ENCODE measurements at regions not wholly inside any gene's neighbourhood (a gene's known extent, or its start where the extent isn't known, plus 50 kb on each side); places are given as distances from the start of the nearest gene placed in this dataset.
"Not testable (repeated sequence)": the region's sequence is repeated elsewhere in the genome, so short reads cannot be mapped to it uniquely, and the experiment has no call there.

DNA sequence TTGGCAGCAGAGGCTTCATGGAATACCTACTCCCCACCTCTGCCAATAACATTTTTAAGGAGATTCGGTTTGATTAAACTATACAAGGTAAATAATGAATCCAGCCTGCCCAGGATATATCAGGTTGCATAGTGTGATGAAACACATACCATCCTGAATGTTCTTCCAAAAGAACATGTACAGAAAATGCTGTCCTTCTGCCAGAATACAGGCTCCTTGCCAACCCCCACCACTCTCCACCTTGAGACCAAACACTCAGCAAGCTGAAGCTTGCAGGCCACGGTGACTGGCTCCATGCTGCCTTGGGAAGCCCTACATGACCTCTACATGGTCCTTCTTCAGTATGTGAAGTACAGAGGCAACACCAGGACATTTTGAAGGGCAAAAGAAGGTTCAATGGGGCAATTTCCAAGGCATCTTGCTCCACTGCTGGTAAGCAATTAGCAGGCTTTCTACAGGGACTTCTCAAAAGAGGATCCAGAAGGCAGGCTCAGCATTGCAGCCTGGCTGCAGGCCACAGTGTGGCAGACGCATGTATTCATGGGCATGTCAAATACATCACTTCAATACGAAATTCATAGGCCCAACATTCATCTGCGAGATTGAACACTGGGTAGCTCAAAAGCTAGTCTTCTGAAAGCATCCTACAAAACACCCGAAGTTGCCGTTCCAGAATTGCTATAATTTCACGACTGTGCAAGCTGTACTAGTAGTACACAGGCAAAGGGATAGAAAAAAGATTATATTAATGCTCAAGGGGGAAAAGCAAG lies 62.4 kb upstream of the SERP2 start:
- DNase-seq: peak; percentile 31

DNA sequence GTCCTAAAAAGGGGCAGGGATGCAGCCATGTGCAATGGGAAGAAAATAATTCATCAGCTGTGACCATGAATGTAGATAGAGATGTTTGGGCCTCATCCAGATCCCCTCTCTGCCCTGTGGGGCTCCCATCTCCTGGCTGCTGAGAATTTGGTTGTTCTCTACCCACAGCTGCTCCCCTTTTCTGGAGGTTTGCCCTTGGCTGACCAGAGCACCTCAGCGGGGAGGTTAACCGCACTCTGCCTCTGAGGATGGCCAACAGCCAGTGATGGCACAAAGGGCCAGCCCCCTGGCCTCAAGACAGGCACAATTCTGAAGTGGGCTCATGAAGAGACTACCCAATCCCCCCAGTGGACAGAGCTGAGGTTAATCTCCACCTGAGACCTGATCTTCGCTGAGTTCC lies 61.5 kb upstream of the SERP2 start:
- no peak for DNase-seq

- peak; percentile 81 for DNase-seq
Measured at GRCh38 chr13:44312834-44313551, 60.6 kb upstream of the SERP2 start.

DNA sequence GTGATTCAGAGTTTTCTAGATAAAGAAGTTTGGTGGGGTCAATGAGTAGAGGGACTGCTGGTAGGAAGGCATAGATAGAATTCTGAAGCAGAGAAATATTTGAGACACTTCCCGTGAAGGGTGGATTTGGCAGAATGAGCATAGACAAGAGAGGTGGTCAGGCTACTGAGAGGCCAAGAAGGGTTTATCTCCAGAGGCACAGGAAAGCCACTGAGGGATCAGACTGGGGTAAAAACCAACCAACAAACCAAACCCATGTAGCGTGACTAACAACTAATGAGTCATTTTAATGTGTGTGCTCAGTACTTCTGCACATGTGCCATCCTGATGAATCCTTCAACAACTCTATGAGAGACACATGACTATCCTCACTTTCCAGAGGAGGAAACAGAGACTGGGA lies 60.0 kb upstream of the SERP2 start:
- peak; percentile 84 for DNase-seq

DNA sequence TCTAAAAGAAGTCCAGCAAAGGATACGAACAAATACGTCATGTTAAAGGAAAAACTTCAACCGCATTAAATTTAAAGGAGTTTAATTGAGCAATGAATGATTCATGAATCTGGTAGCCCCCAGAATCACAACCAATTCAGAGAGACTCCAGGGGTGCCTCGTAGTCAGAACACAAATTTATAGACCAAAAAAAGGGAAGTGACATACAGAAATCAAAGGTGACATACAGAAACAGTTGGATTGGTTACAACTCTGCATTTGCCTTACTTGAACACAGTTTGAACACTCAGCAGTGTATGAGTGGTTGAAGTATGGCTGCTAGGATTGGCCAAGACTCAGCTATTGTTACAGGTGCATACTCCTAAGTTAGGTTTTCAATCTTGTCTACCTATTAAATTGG lies 59.5 kb upstream of the SERP2 start:
- not testable (repeated sequence) for DNase-seq

DNA sequence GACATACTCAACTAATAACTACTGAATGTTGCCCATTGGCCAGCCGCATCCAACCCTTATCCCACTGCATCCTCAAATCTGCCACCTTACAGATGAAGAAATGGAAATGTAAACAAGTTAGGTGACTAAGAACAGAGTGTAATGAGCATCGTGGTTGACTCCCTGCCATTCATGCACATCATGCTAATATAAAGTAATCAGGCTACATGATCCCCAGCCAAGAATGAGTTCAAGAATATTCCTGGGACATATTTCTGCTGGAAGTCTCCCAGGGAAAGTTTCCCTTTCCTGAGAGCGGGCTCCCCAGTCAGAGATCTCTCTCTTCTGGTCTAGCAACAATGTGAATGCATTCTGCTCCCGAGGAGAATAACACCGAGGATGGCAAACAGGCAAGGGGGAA lies 55.9 kb upstream of the SERP2 start:
- DNase-seq: no peak

DNA sequence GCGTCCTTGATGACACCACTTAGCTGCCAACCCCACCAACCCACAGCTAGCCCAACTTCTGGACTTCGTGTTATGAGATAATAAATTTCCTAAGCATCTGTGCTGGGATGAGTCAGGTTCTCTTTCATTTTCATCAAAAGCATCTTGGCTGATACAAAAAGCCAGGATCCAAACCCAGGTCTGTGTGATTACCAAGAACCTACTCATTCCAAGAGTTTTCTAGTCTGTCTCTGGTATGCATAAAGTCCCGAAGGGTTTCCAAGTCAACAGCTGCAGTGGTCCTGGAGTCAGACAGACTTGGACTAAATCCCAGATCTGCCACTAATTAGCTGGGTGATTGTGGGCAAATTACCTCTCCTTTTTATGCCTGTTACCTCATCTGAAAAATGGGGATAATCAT lies 55.5 kb upstream of the SERP2 start:
- DNase-seq: no peak

GRCh38 chr13:44320611-44321010 lies 53.0 kb upstream of the SERP2 start:
- no peak for DNase-seq

DNA sequence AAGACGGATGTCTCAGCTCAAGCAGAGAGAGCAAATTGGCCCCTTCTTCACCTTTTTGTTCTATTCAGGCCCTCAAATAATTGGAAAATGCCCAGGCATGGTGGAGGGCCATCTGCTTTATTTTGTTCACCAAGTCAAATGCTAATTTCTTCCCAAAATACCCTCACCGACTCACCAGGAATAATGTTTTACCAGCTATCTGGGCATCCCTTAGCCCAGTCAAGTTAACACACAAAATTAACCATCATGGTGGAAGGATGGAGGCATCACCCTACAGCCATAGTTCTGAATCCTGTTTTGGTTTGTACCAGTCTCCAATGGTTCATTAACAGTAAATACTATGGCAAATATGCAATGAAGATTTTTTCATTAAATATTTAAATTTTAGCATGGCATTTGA lies 51.7 kb upstream of the SERP2 start:
- no peak for DNase-seq

- peak; percentile 49 for DNase-seq
Measured at GRCh38 chr13:44322928-44323327, 50.7 kb upstream of the SERP2 start.

DNA sequence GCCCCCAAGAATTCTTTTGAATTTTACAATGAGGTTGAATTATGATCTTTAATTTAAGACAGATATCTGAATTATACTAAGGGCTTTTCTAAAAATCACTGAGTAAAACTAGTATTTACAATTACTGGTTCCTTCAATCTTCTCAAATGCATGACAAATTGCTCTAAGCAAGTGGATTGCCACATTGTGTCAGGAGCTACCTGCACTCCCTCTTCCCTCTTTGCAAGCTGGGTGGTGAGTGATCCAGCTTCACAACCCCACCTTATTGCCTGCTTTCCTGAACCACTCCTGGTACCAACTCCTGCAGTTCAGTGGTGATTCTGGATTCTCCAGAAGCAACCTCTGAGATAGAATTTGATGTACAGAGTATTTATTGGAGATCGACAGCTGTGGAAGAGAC lies 49.9 kb upstream of the SERP2 start:
- no peak for DNase-seq

Measured in DMS53 (cell line).